ENCODE measurements at regions not wholly inside any gene's neighbourhood (a gene's known extent, or its start where the extent isn't known, plus 50 kb on each side); places are given as distances from the start of the nearest gene placed in this dataset.

- H3K27ac ChIP-seq (ENCODE audit: low read depth, low read length, poor library complexity, severe bottlenecking) = no peak overlapping the region
- no peaks in the 10 kb centered on the region for H3K36me3 ChIP-seq (ENCODE audit: insufficient read depth, low read length)
- H3K9ac ChIP-seq (ENCODE audit: low read length) = no peak overlapping the region
- H3K27me3 ChIP-seq (ENCODE audit: insufficient read depth, low read length) = no peaks in the 10 kb centered on the region
- no peak overlapping the region for H3K4me3 ChIP-seq (ENCODE audit: low read depth, low read length, poor library complexity, severe bottlenecking)
- no peaks in the 10 kb centered on the region for H3K79me2 ChIP-seq (ENCODE audit: insufficient read depth, low read length)
- no peaks in the 10 kb centered on the region for H3K9me3 ChIP-seq (ENCODE audit: low read length)
- H2AFZ ChIP-seq (ENCODE audit: low read length) = no peak overlapping the region
- H3K4me2 ChIP-seq (ENCODE audit: low read length) = no peak overlapping the region
- no peaks in the 10 kb centered on the region for H3K9me2 ChIP-seq (ENCODE audit: low read depth, low read length)
- H3K4me1 ChIP-seq (ENCODE audit: insufficient read depth, low read length, severe bottlenecking) = no peaks in the 10 kb centered on the region
- H4K20me1 ChIP-seq (ENCODE audit: insufficient read depth, low read length) = no peaks in the 10 kb centered on the region
- TF ChIP-seq, protein P1, sequence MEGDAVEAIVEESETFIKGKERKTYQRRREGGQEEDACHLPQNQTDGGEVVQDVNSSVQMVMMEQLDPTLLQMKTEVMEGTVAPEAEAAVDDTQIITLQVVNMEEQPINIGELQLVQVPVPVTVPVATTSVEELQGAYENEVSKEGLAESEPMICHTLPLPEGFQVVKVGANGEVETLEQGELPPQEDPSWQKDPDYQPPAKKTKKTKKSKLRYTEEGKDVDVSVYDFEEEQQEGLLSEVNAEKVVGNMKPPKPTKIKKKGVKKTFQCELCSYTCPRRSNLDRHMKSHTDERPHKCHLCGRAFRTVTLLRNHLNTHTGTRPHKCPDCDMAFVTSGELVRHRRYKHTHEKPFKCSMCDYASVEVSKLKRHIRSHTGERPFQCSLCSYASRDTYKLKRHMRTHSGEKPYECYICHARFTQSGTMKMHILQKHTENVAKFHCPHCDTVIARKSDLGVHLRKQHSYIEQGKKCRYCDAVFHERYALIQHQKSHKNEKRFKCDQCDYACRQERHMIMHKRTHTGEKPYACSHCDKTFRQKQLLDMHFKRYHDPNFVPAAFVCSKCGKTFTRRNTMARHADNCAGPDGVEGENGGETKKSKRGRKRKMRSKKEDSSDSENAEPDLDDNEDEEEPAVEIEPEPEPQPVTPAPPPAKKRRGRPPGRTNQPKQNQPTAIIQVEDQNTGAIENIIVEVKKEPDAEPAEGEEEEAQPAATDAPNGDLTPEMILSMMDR (IDR thresholded peaks at IDR 0.05; ENCODE audit: low read length) = no peak
- no peak for TF ChIP-seq EZH2 (IDR thresholded peaks at IDR 0.05; ENCODE audit: borderline replicate concordance, low read length)
- H3F3A ChIP-seq (ENCODE audit: insufficient read depth, low read length) = no peaks in the 10 kb centered on the region
Measured at GRCh38 chr2:16226381-16226780, 286.0 kb downstream of the MYCN start.

GRCh38 chr2:16225545-16225944 lies 285.2 kb downstream of the MYCN start:
- no peaks in the 10 kb centered on the region for H3K36me3 ChIP-seq (ENCODE audit: insufficient read depth, low read length)
- H3K79me2 ChIP-seq (ENCODE audit: insufficient read depth, low read length) = no peaks in the 10 kb centered on the region
- TF ChIP-seq, protein P1 (IDR thresholded peaks at IDR 0.05; ENCODE audit: low read length) = no peak
- no peak for TF ChIP-seq EZH2 (IDR thresholded peaks at IDR 0.05; ENCODE audit: borderline replicate concordance, low read length)
- H4K20me1 ChIP-seq (ENCODE audit: insufficient read depth, low read length) = no peaks in the 10 kb centered on the region
- no peaks in the 10 kb centered on the region for H3F3A ChIP-seq (ENCODE audit: insufficient read depth, low read length)
- no peak overlapping the region for H3K4me2 ChIP-seq (ENCODE audit: low read length)
- H3K27ac ChIP-seq (ENCODE audit: low read depth, low read length, poor library complexity, severe bottlenecking) = no peak overlapping the region
- H3K9me2 ChIP-seq (ENCODE audit: low read depth, low read length) = no peaks in the 10 kb centered on the region
- H3K27me3 ChIP-seq (ENCODE audit: insufficient read depth, low read length) = no peaks in the 10 kb centered on the region
- no peaks in the 10 kb centered on the region for H3K4me1 ChIP-seq (ENCODE audit: insufficient read depth, low read length, severe bottlenecking)
- H3K9ac ChIP-seq (ENCODE audit: low read length) = no peak overlapping the region
- no peak overlapping the region for H3K4me3 ChIP-seq (ENCODE audit: low read depth, low read length, poor library complexity, severe bottlenecking)
- no peaks in the 10 kb centered on the region for H3K9me3 ChIP-seq (ENCODE audit: low read length)
- H2AFZ ChIP-seq (ENCODE audit: low read length) = no peak overlapping the region

- no peaks in the 10 kb centered on the region for H3K27me3 ChIP-seq (ENCODE audit: insufficient read depth, low read length)
Measured at GRCh38 chr2:16225071-16225470, 284.7 kb downstream of the MYCN start.

More at GRCh38 chr2:16225071-16225470, 284.7 kb downstream of the MYCN start:
- H2AFZ ChIP-seq (ENCODE audit: low read length) = no peak overlapping the region
- no peak overlapping the region for H3K4me2 ChIP-seq (ENCODE audit: low read length)
- H3K79me2 ChIP-seq (ENCODE audit: insufficient read depth, low read length) = no peaks in the 10 kb centered on the region
- H4K20me1 ChIP-seq (ENCODE audit: insufficient read depth, low read length) = no peaks in the 10 kb centered on the region
- no peak overlapping the region for H3K27ac ChIP-seq (ENCODE audit: low read depth, low read length, poor library complexity, severe bottlenecking)
- no peak overlapping the region for H3K9ac ChIP-seq (ENCODE audit: low read length)
- H3K36me3 ChIP-seq (ENCODE audit: insufficient read depth, low read length) = no peaks in the 10 kb centered on the region
- no peaks in the 10 kb centered on the region for H3K9me2 ChIP-seq (ENCODE audit: low read depth, low read length)
- TF ChIP-seq EZH2 (IDR thresholded peaks at IDR 0.05; ENCODE audit: borderline replicate concordance, low read length) = no peak
- TF ChIP-seq, protein P1 (IDR thresholded peaks at IDR 0.05; ENCODE audit: low read length) = no peak
- no peaks in the 10 kb centered on the region for H3K4me1 ChIP-seq (ENCODE audit: insufficient read depth, low read length, severe bottlenecking)
- no peak overlapping the region for H3K4me3 ChIP-seq (ENCODE audit: low read depth, low read length, poor library complexity, severe bottlenecking)
- no peaks in the 10 kb centered on the region for H3F3A ChIP-seq (ENCODE audit: insufficient read depth, low read length)
- H3K9me3 ChIP-seq (ENCODE audit: low read length) = no peaks in the 10 kb centered on the region
